ENCODE measurements at regions not wholly inside any gene's neighbourhood (a gene's known extent, or its start where the extent isn't known, plus 50 kb on each side); places are given as distances from the start of the nearest gene placed in this dataset.

DNA sequence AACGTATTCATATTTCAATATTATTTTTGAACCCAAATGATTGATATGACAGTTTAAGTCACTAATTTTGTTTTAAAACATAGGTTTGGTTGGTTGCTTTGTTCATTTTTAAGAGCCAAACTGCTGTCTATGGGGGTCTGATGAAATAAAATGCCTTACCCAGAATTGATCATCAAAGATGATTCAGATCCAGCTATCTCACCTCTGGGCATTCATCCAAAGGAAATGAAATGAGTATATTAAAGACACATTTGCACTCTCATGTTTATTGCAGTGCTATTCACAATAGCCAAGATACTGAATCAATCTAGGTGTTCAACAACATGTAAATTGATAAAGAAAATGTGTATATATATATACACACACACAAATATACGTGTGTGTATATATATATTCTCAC is 326.9 kb upstream of the GULP1 start:
- Histone ChIP-seq H3K4me1 (no peaks in the 10 kb centered on the region), H3K27ac (no peak overlapping the region), H3K36me3 (no peaks in the 10 kb centered on the region), H3K9me3 (no peaks in the 10 kb centered on the region), H3K27me3 (no peaks in the 10 kb centered on the region), H3K4me3 (no peak overlapping the region)
- ATAC-seq (no peak), DNase-seq (no peak)
- intact Hi-C loops (cut with DNase I): no loop called here
- TF ChIP-seq, protein P1, sequence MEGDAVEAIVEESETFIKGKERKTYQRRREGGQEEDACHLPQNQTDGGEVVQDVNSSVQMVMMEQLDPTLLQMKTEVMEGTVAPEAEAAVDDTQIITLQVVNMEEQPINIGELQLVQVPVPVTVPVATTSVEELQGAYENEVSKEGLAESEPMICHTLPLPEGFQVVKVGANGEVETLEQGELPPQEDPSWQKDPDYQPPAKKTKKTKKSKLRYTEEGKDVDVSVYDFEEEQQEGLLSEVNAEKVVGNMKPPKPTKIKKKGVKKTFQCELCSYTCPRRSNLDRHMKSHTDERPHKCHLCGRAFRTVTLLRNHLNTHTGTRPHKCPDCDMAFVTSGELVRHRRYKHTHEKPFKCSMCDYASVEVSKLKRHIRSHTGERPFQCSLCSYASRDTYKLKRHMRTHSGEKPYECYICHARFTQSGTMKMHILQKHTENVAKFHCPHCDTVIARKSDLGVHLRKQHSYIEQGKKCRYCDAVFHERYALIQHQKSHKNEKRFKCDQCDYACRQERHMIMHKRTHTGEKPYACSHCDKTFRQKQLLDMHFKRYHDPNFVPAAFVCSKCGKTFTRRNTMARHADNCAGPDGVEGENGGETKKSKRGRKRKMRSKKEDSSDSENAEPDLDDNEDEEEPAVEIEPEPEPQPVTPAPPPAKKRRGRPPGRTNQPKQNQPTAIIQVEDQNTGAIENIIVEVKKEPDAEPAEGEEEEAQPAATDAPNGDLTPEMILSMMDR (IDR thresholded peaks at IDR 0.05): no peak
- 93 to 94% methylated on average over 2 of the region's 2 CpGs for WGBS, 2 donors

DNA sequence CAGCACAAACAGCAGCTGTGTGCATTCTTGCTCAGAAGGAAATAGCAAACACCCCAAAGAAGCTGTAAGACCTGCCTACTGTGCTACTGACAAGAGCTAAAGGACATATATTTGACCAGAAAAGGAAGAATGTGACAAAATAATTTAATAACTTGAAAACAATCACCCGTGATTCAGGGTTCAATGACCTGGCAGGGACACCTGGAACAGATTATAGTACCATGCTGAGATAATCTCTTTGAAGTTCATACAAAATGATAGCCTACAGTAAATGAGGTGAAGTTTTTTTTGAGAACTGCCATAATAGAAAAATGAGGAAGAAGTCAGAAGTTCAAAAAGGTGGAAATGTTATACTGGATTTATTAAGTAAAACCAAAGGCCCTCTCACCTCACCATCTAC is 324.8 kb upstream of the GULP1 start:
- no peaks in the 10 kb centered on the region for H3K27me3 ChIP-seq
- ATAC-seq (no peak), DNase-seq (no peak)
- no peak overlapping the region for H3K27ac ChIP-seq
- no peak overlapping the region for H3K4me3 ChIP-seq
- intact Hi-C loops (cut with DNase I): no loop called here
- WGBS, 2 donors: 61 to 64% methylated on average over 1 of the region's 1 CpG
- no peaks in the 10 kb centered on the region for H3K36me3 ChIP-seq
- no peaks in the 10 kb centered on the region for H3K9me3 ChIP-seq
- no peaks in the 10 kb centered on the region for H3K4me1 ChIP-seq
- TF ChIP-seq, protein P1 (IDR thresholded peaks at IDR 0.05): no peak

DNA sequence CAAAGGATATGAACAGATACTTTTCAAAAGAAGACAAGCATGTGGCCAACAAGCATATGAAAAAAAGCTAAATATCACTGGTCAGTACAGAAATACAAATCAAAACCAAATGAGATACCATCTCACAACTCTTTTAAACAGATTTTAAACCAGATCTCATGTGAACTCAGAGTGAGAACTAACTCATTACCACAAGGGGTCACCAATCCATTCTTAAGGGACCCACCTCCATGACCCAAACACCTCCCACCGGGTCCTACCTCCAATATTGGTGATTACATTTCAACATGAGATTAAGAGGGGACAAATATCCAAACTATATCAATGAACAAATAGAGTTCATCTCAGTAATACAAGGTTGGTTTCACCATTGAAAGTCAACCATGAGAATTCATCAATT is 319.8 kb upstream of the GULP1 start:
- no peak overlapping the region for H3K4me3 ChIP-seq
- H3K4me1 ChIP-seq: no peaks in the 10 kb centered on the region
- H3K36me3 ChIP-seq: no peaks in the 10 kb centered on the region
- intact Hi-C loops (cut with DNase I): no loop called here
- no peaks in the 10 kb centered on the region for H3K27me3 ChIP-seq
- H3K27ac ChIP-seq: no peak overlapping the region
- ATAC-seq (no peak), DNase-seq (no peak)
- TF ChIP-seq, protein P1 (IDR thresholded peaks at IDR 0.05): no peak
- WGBS, 2 donors: 47 to 56% methylated on average over 1 of the region's 1 CpG
- no peaks in the 10 kb centered on the region for H3K9me3 ChIP-seq

DNA sequence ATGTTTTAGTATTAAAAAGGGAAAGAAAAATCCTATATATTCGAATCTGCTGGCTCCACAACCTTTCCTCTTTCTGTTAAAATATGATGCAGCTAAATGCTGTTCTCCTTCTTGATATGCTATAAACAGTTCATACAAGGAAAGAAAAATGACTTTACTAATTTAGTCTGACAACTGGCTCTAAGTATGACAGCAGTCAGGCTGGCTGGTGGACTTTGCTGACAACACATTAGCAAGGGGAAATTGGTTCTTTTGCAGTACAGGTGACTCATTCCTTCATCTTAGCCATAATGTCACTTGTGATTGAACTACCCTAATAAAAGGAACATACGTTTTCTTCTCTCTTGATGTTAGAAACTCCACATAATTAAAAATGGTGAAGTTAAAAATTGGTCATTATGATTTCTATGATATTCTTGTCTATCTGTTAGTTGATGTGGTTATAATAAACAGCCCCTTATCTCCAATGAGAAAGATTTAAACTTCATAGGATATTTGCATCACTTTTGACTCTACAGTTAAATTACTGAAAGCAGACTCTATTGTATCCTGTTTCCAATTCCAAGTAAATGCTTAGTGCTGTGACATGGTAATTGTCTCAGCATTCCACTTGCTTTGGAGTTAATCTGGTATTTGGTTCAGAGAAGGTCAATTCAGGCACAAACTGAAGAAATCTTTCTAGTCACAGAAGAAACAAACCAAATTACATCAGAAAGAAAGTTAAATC is 315.3 kb upstream of the GULP1 start:
- no peaks in the 10 kb centered on the region for H3K27me3 ChIP-seq
- no peak overlapping the region for H3K27ac ChIP-seq
- no peaks in the 10 kb centered on the region for H3K36me3 ChIP-seq
- 77 to 85% methylated on average over 2 of the region's 2 CpGs for WGBS, 2 donors
- intact Hi-C loops (cut with DNase I): no loop called here
- DNase-seq: no peak
- TF ChIP-seq, protein P1 (IDR thresholded peaks at IDR 0.05): no peak
- no peak for ATAC-seq
- no peak overlapping the region for H3K4me3 ChIP-seq
- no peaks in the 10 kb centered on the region for H3K4me1 ChIP-seq
- H3K9me3 ChIP-seq: no peaks in the 10 kb centered on the region

All from heart right ventricle (tissue), 16 donors.